KG1 (cell line): ENCODE measurements at regions not wholly inside any gene's neighbourhood (a gene's known extent, or its start where the extent isn't known, plus 50 kb on each side); places are given as distances from the start of the nearest gene placed in this dataset.

Source experiments
- DNase-seq: peaks from one replicate; lab custom pipeline; 2025; lab: John Stamatoyannopoulos, UW

DNA sequence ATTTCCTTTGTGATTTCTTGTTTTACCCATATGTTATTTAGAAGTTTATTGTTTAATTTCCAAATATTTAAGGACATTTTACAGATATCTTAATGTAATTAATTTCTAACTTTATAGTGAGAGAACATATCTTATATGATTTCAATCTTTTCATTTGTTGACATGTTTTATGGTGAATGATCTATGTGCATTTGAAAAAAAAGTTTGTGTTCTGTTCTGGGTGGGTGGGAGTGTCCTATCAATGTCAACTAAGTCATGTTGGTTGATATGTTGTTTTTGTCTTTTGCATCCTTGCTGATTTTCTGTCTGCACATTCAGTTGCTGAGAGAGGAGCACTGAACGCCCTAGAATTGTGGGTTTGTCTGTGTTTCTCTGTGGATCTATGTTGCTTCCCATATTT, 50.3 kb upstream of the CBFA2T3 start:
- no peak for DNase-seq

DNA sequence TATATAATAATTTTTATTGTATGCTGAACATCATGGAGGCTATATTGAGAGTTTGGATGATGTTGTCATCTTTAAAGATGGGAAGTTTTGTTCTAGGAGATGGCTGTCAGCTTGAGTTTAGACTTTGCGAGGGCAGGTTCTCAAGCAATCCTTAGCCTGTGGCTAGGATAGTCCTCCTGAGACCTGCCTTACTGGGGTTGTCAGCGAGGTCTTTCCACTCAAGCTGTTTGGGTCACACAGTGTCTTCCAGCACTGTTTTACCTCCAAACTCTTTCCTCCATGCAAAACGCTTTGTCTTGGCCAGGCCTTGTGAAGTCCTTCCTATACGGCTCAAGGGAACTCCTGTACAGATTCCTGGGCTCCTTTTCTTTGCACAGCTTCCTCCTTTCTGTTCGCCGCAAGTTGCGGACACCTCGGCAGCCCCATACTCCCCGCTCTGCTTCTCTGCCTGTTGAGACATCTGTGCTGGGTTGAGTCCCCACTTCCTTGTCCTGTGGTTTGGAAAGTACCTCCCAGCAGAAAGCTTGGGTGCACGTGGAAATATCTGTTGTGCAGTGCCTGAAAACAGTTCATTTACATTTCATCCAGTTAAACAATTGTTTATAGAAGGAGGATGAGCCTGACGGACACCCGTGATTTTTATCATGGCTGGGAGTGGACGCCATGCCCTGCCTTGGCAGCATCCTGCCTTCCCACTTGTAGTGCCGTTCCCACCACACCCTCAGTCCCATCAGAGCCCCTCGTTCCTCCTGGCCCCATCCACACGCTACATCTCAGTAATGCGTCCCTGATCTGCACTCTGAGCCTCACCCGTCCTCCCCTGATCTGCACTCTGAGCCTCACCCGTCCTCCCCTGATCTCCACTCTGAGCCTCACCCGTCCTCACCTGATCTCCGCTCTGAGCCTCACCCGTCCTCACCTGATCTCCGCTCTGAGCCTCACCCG, 55.0 kb upstream of the CBFA2T3 start:
- DNase-seq: peak; percentile 55

- DNase-seq: no peak
Measured at GRCh38 chr16:89033304-89033703, 56.3 kb upstream of the CBFA2T3 start.

DNA sequence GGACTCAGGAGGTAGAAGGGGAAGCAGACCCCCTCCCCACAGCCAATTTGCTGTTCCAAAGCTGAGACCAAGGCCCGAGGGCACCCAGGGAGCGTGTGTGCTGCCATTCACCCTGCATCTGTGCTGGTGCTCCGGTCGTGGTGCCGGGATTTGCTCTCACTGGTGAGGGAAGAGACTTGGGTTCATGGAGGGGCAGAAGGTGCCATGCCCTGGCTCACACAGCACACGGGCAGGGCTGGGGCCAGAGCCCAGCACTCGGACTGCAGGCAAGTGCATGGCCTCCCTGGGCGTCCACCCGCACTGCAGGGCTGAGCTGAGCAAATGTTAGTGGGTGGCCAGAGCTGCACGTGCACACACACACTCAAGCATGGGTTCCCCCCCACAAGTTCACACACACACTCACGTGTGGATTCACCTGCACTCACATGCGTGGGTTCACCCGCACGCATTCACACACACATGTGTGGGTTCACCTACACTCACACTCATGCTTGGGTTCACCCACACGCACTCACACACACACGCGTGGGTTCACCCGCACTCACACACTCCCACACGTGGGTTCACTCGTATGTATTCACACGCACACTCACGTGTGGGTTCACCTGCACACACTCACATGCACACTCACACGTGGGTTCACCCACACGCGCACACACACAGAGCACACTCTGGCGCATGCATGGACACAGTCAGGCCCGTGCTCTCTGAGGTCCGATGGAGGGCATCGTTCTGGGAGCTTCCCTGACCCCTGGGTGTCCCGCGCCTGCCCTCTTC, 57.0 kb upstream of the CBFA2T3 start:
- DNase-seq: no peak

DNA sequence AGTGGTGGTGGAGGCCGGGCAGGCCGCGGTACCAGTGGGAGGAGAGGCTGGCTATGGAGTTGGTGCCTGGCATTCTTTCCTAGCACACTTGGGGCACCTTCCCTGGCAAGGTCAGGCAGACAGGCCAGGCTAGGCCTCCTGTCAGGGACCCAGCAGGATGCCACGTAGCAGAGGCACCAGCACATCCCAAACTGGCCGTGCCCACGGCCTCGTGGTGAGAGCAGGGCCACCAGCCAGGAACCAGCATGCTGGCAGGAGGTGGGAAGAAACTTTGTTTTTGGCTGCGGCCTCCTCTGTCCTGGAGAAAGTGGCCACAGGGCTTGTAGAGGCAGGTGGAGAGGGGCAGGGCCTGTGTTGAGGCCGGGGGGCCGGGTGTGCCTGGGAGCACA, 57.6 kb upstream of the CBFA2T3 start:
- no peak for DNase-seq

- no peak for DNase-seq
Measured at GRCh38 chr16:89034971-89035668, 58.1 kb upstream of the CBFA2T3 start.

DNA sequence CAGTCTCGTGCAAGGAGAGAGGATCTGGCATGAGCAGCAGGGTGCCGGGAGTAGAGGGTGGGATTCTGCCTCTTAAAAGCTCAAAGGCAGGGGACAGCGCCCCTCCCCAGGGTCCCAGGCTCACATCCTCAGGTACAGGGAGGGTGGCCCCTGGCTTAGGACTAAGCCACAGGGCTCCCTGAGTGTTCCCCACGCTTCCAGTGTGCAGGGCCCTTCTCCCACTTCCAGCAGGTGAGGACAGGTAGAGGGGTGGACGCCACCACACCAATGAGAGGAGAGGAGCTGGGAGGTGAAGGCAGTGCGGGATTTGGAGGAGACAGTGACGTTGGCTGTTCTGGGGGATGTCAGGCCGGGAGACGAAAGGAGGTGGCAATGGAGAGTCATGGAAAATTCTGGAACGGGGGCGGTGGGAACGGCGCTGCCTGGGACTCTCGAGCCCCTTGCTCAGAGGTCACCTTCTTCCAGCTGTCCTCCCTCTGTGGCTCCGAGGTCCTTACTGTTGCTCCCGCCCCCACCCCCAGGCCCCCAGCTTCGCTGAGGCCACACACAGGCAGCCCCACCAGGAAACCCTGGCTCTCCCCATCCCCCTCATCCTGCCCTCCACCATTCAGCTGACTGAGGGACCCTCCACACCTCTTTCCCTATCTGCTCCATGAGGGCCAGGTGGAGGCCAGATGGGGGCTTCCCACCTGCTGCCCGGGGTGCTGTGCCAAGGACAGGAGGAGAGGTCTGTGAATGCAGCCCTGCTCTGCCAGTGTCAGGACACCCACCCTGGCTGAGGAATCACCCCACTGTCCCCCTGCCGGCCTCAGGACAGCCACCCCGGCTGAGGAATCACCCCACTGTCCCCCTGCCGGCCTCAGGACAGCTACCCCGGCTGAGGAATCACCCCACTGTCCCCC, 57.7 kb upstream of the ACSF3 start:
- DNase-seq: no peak

GRCh38 chr16:89036776-89037175, 56.9 kb upstream of the ACSF3 start:
- DNase-seq: no peak

DNA sequence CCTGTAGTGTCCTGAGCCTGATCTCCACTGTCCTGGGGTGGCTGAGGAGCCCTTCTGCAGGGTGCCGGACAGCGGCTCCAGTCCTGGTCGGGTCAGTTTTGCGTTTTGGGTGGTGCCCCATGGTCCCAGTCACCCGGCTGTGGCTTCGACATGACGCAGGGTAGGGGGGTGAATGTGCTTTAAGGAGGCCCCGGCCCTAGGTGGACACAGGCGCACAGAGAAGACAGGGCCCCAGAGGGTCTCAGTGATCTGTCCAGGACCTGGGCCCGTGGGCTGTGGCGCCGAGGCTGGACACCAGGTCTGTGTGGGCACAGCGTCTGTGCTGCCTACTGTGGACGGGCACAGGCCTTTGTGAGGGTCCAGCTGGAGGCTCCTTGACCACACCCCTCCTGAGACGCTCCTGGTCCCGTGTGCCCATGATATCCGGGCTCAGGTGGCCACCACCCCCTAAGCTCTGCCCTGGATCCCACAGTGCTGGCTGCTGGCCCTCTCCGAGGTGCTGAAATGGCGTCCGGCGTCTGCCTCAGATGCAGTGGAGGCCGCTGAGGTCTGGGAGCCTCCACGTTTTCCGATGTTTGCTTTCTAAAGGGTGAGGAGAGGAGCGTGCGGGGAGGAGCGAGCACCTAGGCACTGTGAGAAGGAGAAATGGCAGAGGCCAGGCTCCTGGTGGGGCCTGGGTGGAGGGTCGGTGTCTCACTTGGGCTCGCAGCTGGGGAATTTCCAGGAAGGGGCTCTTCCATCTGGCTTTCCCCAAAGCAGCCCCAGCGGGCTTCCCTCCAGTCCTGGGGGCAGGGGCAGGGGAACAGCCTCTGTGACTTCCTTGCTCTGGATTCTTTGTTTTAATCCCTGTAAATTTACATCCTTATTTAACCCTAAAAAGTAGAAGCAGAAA, 56.1 kb upstream of the ACSF3 start:
- DNase-seq: no peak

- no peak for DNase-seq
Measured at GRCh38 chr16:89038221-89038721, 55.4 kb upstream of the ACSF3 start.

- DNase-seq: no peak
Measured at GRCh38 chr16:89038811-89039735, 54.6 kb upstream of the ACSF3 start.

GRCh38 chr16:89039756-89040155, 53.9 kb upstream of the ACSF3 start:
- DNase-seq: no peak

- DNase-seq: no peak
Measured at GRCh38 chr16:89040391-89040790, 53.3 kb upstream of the ACSF3 start.

GRCh38 chr16:89040861-89041570, 52.6 kb upstream of the ACSF3 start:
- no peak for DNase-seq

- DNase-seq: no peak
Measured at GRCh38 chr16:89041571-89042481, 51.8 kb upstream of the ACSF3 start.

DNA sequence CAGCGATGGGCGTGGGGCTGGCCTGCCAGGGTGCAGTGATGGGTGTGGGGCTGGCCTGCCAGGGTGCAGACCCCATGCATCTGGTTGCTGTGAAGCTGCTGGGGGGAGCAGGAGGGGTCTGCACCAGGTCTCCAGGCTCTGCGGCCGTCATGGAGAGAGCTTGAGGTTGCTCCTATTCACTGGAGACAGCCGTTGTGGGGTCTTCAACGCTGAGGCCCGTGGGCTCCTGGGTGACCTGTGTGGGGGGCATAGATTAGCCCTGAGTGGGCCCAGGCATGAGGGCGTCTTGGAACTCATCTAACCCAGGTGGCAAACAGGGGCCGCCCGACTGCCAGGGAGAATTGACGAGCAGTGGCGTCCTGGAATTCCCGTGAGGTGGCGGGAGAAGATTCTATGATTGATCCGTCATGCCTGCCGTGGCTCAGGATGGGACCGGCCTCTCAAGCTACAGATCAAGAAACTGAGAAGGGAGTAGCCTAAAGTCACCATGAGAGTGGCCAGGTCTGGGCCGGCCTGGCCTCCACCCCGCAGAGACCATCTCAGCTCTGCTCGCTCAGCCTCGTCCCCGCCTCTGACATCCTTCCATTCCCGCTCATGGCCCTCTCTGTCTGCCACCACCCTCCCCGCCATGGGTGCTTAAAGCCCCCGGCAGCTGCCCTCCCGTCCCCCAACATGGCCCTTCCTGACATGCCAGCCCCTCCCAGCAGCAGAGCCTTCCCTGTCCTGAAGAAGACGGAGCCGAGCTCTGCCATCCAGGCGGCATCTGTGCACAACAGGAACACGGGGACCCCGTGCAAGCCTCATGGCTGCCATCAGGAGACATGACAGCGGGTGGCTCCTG, 50.7 kb upstream of the ACSF3 start:
- DNase-seq: no peak
